Fibroblast of skin of left biceps (primary cell): ENCODE measurements at regions not wholly inside any gene's neighbourhood (a gene's known extent, or its start where the extent isn't known, plus 50 kb on each side); places are given as distances from the start of the nearest gene placed in this dataset.
A peak's percentile ranks its signal among the peaks of the same experiment; 100 is the strongest.

Source experiments
- DNase-seq, 2 experiments: peaks; one replicate each; pipeline ENCODE4 v3.0.0-alpha.2; 2013; ENCODE audit warnings: low read depth in 2 of 2

GRCh38 chr12:23185346-23185745, 560.4 kb downstream of the ETNK1 start:
- DNase-seq, result no peak

GRCh38 chr12:23186950-23187349, 562.0 kb downstream of the ETNK1 start:
- no peak for DNase-seq

- no peak for DNase-seq
These were observed 568.6 kb downstream of the ETNK1 start for GRCh38 chr12:23193552-23193951.

- no peak for DNase-seq
These were observed 572.3 kb downstream of the ETNK1 start for GRCh38 chr12:23197266-23197665.

- DNase-seq, result no peak
These were observed 577.8 kb downstream of the ETNK1 start for GRCh38 chr12:23202728-23203127.

- peak; percentile 12 for DNase-seq
These were observed 580.2 kb downstream of the ETNK1 start for GRCh38 chr12:23204933-23205778.

- no peak for DNase-seq
These were observed 584.8 kb downstream of the ETNK1 start for GRCh38 chr12:23209793-23210192.

GRCh38 chr12:23210573-23210972, 585.6 kb downstream of the ETNK1 start:
- DNase-seq, result no peak

GRCh38 chr12:23211384-23212320, 586.7 kb downstream of the ETNK1 start:
- DNase-seq, result no peak

- no peak for DNase-seq
These were observed 592.2 kb downstream of the ETNK1 start for GRCh38 chr12:23217158-23217557.

- DNase-seq, result no peak
These were observed 592.7 kb downstream of the ETNK1 start for GRCh38 chr12:23217667-23218066.

- no peak for DNase-seq
These were observed 596.1 kb downstream of the ETNK1 start for GRCh38 chr12:23221066-23221465.

- no peak for DNase-seq
These were observed 597.0 kb downstream of the ETNK1 start for GRCh38 chr12:23221926-23222325.

- no peak for DNase-seq
These were observed 597.8 kb downstream of the ETNK1 start for GRCh38 chr12:23222801-23223200.

- no peak for DNase-seq
These were observed 603.1 kb downstream of the ETNK1 start for GRCh38 chr12:23228101-23228500.

GRCh38 chr12:23230899-23231298, 605.9 kb downstream of the ETNK1 start:
- DNase-seq, result no peak

- DNase-seq, result no peak
These were observed 611.3 kb downstream of the ETNK1 start for GRCh38 chr12:23236066-23236780.

GRCh38 chr12:23236811-23237210, 611.8 kb downstream of the ETNK1 start:
- no peak for DNase-seq

- no peak for DNase-seq
These were observed 613.2 kb downstream of the ETNK1 start for GRCh38 chr12:23238190-23238589.

- no peak for DNase-seq
These were observed 614.0 kb downstream of the ETNK1 start for GRCh38 chr12:23238957-23239356.

GRCh38 chr12:23245186-23245585, 620.2 kb downstream of the ETNK1 start:
- no peak for DNase-seq

- no peak for DNase-seq
These were observed 628.2 kb downstream of the ETNK1 start for GRCh38 chr12:23253191-23253590.
